GM12872 (cell line): ENCODE measurements at regions not wholly inside any gene's neighbourhood (a gene's known extent, or its start where the extent isn't known, plus 50 kb on each side); places are given as distances from the start of the nearest gene placed in this dataset.

Experiments
- TF ChIP-seq, protein P1 (sequence below): IDR thresholded peaks from 3 replicates; pipeline ENCODE4 v1.5.1; 2011; ENCODE audit warnings: low read depth, mild to moderate bottlenecking, low read length, moderate library complexity; ENCODE audit not compliant: insufficient read depth

GRCh38 chr1:106924360-106924759 is 132.1 kb upstream of the PRMT6 start:
- TF ChIP-seq, protein P1, sequence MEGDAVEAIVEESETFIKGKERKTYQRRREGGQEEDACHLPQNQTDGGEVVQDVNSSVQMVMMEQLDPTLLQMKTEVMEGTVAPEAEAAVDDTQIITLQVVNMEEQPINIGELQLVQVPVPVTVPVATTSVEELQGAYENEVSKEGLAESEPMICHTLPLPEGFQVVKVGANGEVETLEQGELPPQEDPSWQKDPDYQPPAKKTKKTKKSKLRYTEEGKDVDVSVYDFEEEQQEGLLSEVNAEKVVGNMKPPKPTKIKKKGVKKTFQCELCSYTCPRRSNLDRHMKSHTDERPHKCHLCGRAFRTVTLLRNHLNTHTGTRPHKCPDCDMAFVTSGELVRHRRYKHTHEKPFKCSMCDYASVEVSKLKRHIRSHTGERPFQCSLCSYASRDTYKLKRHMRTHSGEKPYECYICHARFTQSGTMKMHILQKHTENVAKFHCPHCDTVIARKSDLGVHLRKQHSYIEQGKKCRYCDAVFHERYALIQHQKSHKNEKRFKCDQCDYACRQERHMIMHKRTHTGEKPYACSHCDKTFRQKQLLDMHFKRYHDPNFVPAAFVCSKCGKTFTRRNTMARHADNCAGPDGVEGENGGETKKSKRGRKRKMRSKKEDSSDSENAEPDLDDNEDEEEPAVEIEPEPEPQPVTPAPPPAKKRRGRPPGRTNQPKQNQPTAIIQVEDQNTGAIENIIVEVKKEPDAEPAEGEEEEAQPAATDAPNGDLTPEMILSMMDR: no peak

DNA sequence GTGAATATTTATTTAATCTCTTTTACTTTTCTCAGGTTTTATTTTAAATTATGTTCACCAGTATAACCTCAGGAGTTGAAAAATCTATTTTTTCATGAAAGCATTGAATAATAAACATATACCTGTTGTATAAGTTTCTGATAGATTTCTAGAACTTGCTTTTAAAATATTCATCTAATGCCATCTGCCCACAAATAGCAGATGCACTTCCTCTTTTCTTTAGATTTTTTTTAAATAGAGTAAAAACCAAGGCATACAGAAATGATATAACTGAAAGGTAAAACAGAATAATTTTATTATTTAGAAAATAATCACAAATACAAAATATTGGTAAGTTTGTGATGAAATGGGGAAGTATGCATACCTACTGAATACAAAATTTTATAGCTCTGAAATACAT is 130.7 kb upstream of the PRMT6 start:
- TF ChIP-seq, protein P1: no peak

DNA sequence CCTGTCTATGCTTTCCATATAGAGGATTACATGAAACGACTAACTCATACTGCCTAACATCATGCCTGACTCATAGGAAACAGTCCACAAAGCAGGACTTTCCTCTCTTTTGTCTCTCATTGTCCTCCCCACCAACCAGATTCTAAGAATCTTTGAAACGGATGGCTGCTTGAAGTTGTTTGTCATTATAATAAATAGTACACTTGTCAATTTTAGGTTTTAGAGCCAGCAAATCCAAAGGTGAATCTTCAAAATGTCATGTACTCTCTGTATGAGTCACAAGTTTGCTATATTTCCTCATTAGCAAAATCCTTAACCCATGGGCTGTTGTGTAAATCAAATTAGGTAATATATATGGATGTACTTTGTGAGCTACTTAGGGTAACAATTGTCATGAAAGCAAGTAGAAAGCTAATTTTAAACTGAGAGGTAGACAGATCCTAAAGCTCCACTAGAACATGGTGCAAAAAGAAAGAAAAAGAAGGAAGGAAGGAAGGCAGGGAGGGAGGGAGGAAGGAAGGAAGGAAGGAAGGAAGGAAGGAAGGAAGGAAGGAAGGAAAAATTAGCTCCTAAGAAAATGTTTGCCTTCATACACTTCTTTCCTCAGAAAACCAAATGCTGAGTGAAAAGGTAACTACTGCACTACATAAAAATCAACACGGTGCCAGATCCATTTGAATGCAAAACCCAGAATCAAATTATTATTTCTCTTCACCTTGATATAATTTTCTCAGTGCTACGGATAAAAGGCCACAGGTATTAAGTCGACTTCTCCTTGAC is 129.5 kb upstream of the PRMT6 start:
- TF ChIP-seq, protein P1: no peak

DNA sequence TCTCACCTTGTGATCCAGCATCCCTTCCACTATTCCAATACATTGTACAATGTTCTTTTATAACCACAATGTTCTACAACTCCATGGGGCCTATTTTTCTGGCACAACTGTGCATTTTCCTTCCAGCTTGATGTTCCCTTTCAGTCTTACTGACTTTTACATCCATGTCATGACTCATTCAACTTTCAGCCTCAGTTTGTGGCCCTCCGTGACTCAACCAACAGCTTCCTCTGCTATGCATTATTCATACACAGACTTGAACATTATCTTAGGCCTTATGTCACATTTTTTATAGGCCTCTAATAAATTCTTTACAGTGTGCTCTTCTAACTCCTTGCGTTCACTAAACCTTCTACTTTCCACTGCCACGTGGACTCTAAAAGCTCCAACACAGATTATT is 119.4 kb upstream of the PRMT6 start:
- TF ChIP-seq, protein P1: no peak

DNA sequence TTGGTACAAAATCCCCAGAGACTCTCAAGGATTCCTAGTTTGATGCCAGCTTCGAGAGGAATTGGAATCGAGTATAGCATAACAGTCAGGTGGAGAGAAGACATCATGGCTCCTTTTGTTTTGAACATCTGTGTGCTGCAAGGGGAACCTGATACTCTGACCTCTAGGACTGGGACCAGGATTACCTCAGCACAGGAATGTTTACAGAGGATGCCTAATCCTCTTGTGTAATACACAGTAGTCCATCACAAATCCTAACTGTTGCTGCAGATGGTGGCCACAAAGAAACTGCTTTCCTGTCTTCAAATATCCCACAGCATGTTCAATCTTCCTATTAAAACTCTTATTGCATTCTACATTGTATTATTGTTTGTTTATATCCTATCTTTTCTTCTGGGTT is 111.8 kb upstream of the PRMT6 start:
- TF ChIP-seq, protein P1: no peak

DNA sequence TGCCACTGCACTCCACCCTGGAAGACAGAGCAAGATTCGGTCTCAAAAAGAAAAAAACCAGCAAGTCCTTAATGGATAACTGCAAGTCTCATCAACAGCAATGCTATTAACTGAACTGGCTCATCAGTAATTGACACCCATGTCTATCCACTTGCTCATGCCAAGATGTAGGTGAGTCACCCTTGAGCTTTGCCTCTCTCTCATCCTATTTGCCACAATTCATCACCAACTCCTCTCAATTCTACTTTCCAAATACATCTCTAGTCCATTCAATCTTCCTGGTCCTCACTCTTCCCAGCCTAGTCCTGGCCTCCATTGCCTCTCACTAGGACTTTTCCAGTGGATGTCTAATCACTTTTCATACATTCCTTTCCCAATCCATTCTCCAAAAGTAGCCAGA is 103.7 kb upstream of the PRMT6 start:
- TF ChIP-seq, protein P1: no peak

DNA sequence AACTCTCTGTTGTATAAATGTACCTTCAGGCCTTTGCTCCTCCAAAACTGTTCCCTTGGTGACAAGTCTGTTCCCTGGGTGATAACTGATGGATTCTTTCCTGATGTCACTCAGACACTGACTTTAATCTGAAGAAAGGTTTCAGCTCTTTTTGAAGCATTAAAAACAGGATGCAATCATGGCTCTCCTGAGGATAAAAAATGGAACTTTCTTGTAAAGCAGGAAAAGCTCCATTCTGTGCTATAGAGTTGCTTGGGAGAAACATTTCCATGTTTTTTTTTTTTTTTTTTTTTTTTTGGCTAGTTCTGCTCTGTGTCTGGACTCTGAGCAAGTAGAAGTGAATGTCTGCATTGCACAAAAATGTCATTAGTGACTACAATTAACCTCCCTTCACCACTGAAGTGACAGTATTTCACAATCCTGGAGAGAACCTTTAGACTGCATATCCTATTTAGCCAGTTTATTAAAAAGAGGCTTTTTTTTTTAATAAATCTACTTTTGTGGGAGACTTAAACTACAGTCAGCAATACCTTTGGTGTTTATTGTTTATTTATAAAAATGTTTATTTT is 101.7 kb upstream of the PRMT6 start:
- TF ChIP-seq, protein P1: no peak
